SK-N-SH (cell line): ENCODE measurements at regions not wholly inside any gene's neighbourhood (a gene's known extent, or its start where the extent isn't known, plus 50 kb on each side); places are given as distances from the start of the nearest gene placed in this dataset.

Experiments used
- CTCF ChIA-PET: fragments of 300-600, 350-600 bp; formaldehyde crosslinking; extraction: SDS; loops from one replicate; lab custom pipeline; 2021; lab: Yijun Ruan, JAX
- POLR2A ChIA-PET: fragments of 350-600 bp; sonication (Branson Sonifier 250); formaldehyde crosslinking; extraction: SDS; loops from one replicate; lab custom pipeline; 2020; ENCODE audit warnings: antibody characterized with exemption, inconsistent platforms; lab: Yijun Ruan, JAX
- DNase-seq: peaks from one replicate; pipeline ENCODE4 v3.0.0; 2012
- H2AFZ ChIP-seq: fragments of 200-600 bp; sonication (generic); 2 replicates; pipeline ENCODE4 v1.8.1; 2016; ENCODE audit warnings: antibody characterized with exemption, mild to moderate bottlenecking, low read depth
- H3F3A ChIP-seq: fragments of 200-600 bp; sonication (generic); replicated peaks from 2 replicates; pipeline ENCODE3; 2016; ENCODE audit warnings: antibody characterized with exemption, mild to moderate bottlenecking; ENCODE audit not compliant: insufficient read depth
- H3K27ac ChIP-seq, 2 experiments: fragments of 200-500 bp in 1 of 2; fragments of 200-600 bp in 1 of 2; sonication (Bioruptor generic) in 1 of 2; sonication (generic), shearing (Covaris generic) in 1 of 2; 2 replicates each; pipeline versions ENCODE4 v1.5.1 to v1.6.1; 2014 to 2016; ENCODE audit warnings: low read depth in 2 of 2, inconsistent platforms in 1 of 2, low read length in 1 of 2, mild to moderate bottlenecking in 1 of 2, mixed read lengths in 1 of 2
- H3K27me3 ChIP-seq: fragments of 200-600 bp; sonication (generic), shearing (Covaris generic); 2 replicates; pipeline ENCODE4 v1.6.1; 2016; ENCODE audit warnings: mixed run types; ENCODE audit not compliant: insufficient read depth
- H3K36me3 ChIP-seq, 2 experiments: fragments of 200-500 bp in 1 of 2; fragments of 200-600 bp in 1 of 2; sonication (Bioruptor generic) in 1 of 2; sonication (generic) in 1 of 2; replicated peaks in 1 of 2; 2 replicates each; pipeline versions ENCODE3 to v1.5.1; 2014 to 2016; ENCODE audit warnings: low read length in 1 of 2, mild to moderate bottlenecking in 1 of 2; ENCODE audit not compliant: insufficient read depth in 2 of 2, control insufficient read depth in 1 of 2
- H3K4me1 ChIP-seq, 2 experiments: fragments of 200-500 bp in 1 of 2; fragments of 200-600 bp in 1 of 2; sonication (Bioruptor generic) in 1 of 2; sonication (generic), shearing (Covaris generic) in 1 of 2; 2 replicates each; pipeline versions ENCODE4 v1.5.1 to v1.6.1; 2014 to 2016; ENCODE audit warnings: low read depth in 1 of 2, low read length in 1 of 2, mixed run types in 1 of 2; ENCODE audit not compliant: insufficient read depth in 2 of 2, control insufficient read depth in 1 of 2
- H3K4me2 ChIP-seq: fragments of 200-600 bp; sonication (generic), shearing (Covaris generic); 2 replicates; pipeline ENCODE4 v1.6.1; 2017; ENCODE audit warnings: mixed run types
- H3K4me3 ChIP-seq, 2 experiments: fragments of 200-500 bp in 1 of 2; fragments of 200-600 bp in 1 of 2; sonication (Bioruptor generic) in 1 of 2; sonication (generic), shearing (Covaris generic) in 1 of 2; 2 replicates each; pipeline versions ENCODE4 v1.5.1 to v1.8.1; 2014 to 2016; ENCODE audit warnings: low read depth in 2 of 2, inconsistent platforms in 1 of 2, low read length in 1 of 2, mild to moderate bottlenecking in 1 of 2, mixed read lengths in 1 of 2, moderate library complexity in 1 of 2
- H3K79me2 ChIP-seq: fragments of 200-600 bp; sonication (generic); 2 replicates; pipeline ENCODE4 v1.8.1; 2017; ENCODE audit warnings: mild to moderate bottlenecking; ENCODE audit not compliant: insufficient read depth
- H3K9ac ChIP-seq: fragments of 200-600 bp; sonication (generic); 2 replicates; pipeline ENCODE4 v1.6.1; 2017; ENCODE audit warnings: mixed run types
- H3K9me2 ChIP-seq: fragments of 200-600 bp; sonication (generic); 2 replicates; pipeline ENCODE4 v1.6.1; 2017; ENCODE audit warnings: mixed run types
- H3K9me3 ChIP-seq: fragments of 200-600 bp; sonication (generic); 2 replicates; pipeline ENCODE4 v1.6.1; 2017; ENCODE audit warnings: mixed run types, mild to moderate bottlenecking, moderate library complexity
- H4K20me1 ChIP-seq: fragments of 200-600 bp; sonication (generic); 2 replicates; pipeline ENCODE4 v1.6.1; 2017; ENCODE audit warnings: mild to moderate bottlenecking, mixed run types; ENCODE audit not compliant: insufficient read depth
- CHD2 ChIP-seq: fragments of 150-350 bp; IDR thresholded peaks from 2 replicates; pipeline ENCODE4 v1.6.1; 2018; ENCODE audit warnings: low read length; ENCODE audit not compliant: partially characterized antibody
- ELF1 ChIP-seq: IDR thresholded peaks from 2 replicates; pipeline ENCODE4 v1.4.0; 2012
- FOXM1 ChIP-seq: IDR thresholded peaks from 2 replicates; pipeline ENCODE4 v1.4.0; 2012; ENCODE audit warnings: low read depth, mild to moderate bottlenecking
- JUND ChIP-seq: IDR thresholded peaks from 2 replicates; pipeline ENCODE4 v1.4.0; 2012
- MEF2A ChIP-seq: IDR thresholded peaks from 2 replicates; pipeline ENCODE4 v1.4.0; 2012; ENCODE audit warnings: low read depth, borderline replicate concordance
- MXI1 ChIP-seq: IDR thresholded peaks from 2 replicates; pipeline ENCODE4 v1.6.1; 2012; ENCODE audit warnings: mild to moderate bottlenecking, low read depth, low read length, improper control_type of control experiment
- NRF1 ChIP-seq: IDR thresholded peaks from 2 replicates; pipeline ENCODE4 v1.6.1; 2012; ENCODE audit warnings: low read depth, mild to moderate bottlenecking, low read length
- POLR2AphosphoS5 ChIP-seq: IDR thresholded peaks from 2 replicates; pipeline ENCODE4 v1.6.1; 2012; ENCODE audit warnings: low read depth, low read length
- RCOR1 ChIP-seq: fragments of 150-350 bp; IDR thresholded peaks from 2 replicates; pipeline ENCODE4 v1.6.1; 2017; ENCODE audit warnings: antibody characterized with exemption, low read length
- RFX5 ChIP-seq: IDR thresholded peaks from 2 replicates; pipeline ENCODE4 v1.6.1; 2012; ENCODE audit warnings: mild to moderate bottlenecking, improper control_type of control experiment, low read length
- SMC3 ChIP-seq: IDR thresholded peaks from 2 replicates; pipeline ENCODE4 v1.6.1; 2012; ENCODE audit warnings: low read depth, low read length, improper control_type of control experiment
- TAF1 ChIP-seq: IDR thresholded peaks from 2 replicates; pipeline ENCODE4 v1.6.1; 2012; ENCODE audit warnings: low read depth, mild to moderate bottlenecking, low read length, moderate library complexity, borderline replicate concordance
- YY1 ChIP-seq: IDR thresholded peaks from 2 replicates; pipeline ENCODE4 v1.4.0; 2012; ENCODE audit warnings: low read depth, mild to moderate bottlenecking
- WGBS: methylation state at CpG from one replicate; pipeline ENCODE4 v1.1.6; 2017; ENCODE audit warnings: low lambda C conversion rate; 5-methylcytosine and 5-hydroxymethylcytosine counted together
- TF ChIP-seq, protein P1 (sequence below): fragments of 150-350 bp; IDR thresholded peaks from 2 replicates; pipeline ENCODE4 v1.6.1; 2016; ENCODE audit warnings: mild to moderate bottlenecking, low read depth, low read length
- TF ChIP-seq, protein P2 (sequence below): fragments of 200-600 bp; sonication (generic); IDR thresholded peaks from 2 replicates; pipeline ENCODE4 v1.6.1; 2017; ENCODE audit warnings: antibody characterized with exemption, mild to moderate bottlenecking, moderate library complexity
- TF ChIP-seq, protein P3 (sequence below): IDR thresholded peaks from 2 replicates; pipeline ENCODE4 v1.6.1; 2012; ENCODE audit warnings: mild to moderate bottlenecking, low read depth, low read length, moderate library complexity
- TF ChIP-seq, protein P4 (sequence below): IDR thresholded peaks from 2 replicates; pipeline ENCODE4; 2012
- TF ChIP-seq, protein P5 (sequence below): IDR thresholded peaks from 2 replicates; pipeline ENCODE4 v1.4.0; 2012; ENCODE audit warnings: low read depth, borderline replicate concordance

DNA sequence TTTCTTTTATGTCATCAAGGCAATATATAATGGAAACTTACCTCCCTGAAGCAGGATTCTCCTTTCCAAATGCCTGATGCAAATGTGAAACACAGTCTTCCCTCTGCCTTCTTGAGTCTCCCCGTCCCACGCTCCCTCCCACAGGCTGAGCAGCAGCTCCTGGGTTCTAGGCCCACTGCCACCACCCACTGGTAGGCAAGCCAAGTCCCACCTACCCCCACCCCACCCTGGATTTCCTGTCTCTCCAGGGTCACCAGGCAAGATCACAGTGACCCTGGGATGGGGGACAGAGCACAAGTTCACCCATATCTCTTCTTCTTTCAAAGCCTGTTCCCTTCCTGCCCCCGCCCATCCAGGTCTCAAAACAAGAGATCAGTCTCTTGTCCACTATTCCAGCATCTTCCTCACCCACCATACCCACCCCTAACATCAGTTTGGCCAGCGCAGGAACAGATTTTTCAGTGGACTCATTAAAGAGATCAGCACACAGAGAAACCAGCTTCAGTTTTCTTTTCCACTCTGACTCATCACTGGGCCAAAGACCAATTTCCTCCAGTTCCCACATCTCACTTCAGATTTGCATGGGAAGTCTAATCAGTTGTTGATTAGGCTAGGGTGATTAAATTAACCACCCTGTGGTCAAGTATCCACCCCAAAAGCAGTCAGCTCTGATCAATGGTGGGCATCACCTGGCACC, 151.5 kb downstream of the ACTL7B start:
- H3K27ac ChIP-seq: no peak overlapping the region
- WGBS: 12% methylated on average over 4 of the region's 4 CpGs
- DNase-seq: no peak
- H3K27me3 ChIP-seq: no peaks in the 10 kb centered on the region; the same call in 1 of the 2 replicates
- no peak overlapping the region for H3K9ac ChIP-seq
- no peaks in the 10 kb centered on the region for H3F3A ChIP-seq
- H2AFZ ChIP-seq: no peak overlapping the region
- H3K9me3 ChIP-seq: no peaks in the 10 kb centered on the region
- no peaks in the 10 kb centered on the region for H3K79me2 ChIP-seq
- no peaks in the 10 kb centered on the region for H3K9me2 ChIP-seq
- no peaks in the 10 kb centered on the region for H4K20me1 ChIP-seq
- H3K36me3 ChIP-seq: no peaks in the 10 kb centered on the region
- TF ChIP-seq, protein P1, sequence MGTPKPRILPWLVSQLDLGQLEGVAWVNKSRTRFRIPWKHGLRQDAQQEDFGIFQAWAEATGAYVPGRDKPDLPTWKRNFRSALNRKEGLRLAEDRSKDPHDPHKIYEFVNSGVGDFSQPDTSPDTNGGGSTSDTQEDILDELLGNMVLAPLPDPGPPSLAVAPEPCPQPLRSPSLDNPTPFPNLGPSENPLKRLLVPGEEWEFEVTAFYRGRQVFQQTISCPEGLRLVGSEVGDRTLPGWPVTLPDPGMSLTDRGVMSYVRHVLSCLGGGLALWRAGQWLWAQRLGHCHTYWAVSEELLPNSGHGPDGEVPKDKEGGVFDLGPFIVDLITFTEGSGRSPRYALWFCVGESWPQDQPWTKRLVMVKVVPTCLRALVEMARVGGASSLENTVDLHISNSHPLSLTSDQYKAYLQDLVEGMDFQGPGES: no peak
- TF ChIP-seq TAF1 (no peak), NRF1 (no peak), JUND (no peak), MXI1 (no peak), CHD2 (no peak), POLR2AphosphoS5 (no peak), MEF2A (no peak), FOXM1 (no peak), RFX5 (no peak), YY1 (no peak), RCOR1 (no peak), SMC3 (no peak), ELF1 (no peak)
- TF ChIP-seq, protein P2, sequence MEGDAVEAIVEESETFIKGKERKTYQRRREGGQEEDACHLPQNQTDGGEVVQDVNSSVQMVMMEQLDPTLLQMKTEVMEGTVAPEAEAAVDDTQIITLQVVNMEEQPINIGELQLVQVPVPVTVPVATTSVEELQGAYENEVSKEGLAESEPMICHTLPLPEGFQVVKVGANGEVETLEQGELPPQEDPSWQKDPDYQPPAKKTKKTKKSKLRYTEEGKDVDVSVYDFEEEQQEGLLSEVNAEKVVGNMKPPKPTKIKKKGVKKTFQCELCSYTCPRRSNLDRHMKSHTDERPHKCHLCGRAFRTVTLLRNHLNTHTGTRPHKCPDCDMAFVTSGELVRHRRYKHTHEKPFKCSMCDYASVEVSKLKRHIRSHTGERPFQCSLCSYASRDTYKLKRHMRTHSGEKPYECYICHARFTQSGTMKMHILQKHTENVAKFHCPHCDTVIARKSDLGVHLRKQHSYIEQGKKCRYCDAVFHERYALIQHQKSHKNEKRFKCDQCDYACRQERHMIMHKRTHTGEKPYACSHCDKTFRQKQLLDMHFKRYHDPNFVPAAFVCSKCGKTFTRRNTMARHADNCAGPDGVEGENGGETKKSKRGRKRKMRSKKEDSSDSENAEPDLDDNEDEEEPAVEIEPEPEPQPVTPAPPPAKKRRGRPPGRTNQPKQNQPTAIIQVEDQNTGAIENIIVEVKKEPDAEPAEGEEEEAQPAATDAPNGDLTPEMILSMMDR: no peak
- TF ChIP-seq, protein P3, sequence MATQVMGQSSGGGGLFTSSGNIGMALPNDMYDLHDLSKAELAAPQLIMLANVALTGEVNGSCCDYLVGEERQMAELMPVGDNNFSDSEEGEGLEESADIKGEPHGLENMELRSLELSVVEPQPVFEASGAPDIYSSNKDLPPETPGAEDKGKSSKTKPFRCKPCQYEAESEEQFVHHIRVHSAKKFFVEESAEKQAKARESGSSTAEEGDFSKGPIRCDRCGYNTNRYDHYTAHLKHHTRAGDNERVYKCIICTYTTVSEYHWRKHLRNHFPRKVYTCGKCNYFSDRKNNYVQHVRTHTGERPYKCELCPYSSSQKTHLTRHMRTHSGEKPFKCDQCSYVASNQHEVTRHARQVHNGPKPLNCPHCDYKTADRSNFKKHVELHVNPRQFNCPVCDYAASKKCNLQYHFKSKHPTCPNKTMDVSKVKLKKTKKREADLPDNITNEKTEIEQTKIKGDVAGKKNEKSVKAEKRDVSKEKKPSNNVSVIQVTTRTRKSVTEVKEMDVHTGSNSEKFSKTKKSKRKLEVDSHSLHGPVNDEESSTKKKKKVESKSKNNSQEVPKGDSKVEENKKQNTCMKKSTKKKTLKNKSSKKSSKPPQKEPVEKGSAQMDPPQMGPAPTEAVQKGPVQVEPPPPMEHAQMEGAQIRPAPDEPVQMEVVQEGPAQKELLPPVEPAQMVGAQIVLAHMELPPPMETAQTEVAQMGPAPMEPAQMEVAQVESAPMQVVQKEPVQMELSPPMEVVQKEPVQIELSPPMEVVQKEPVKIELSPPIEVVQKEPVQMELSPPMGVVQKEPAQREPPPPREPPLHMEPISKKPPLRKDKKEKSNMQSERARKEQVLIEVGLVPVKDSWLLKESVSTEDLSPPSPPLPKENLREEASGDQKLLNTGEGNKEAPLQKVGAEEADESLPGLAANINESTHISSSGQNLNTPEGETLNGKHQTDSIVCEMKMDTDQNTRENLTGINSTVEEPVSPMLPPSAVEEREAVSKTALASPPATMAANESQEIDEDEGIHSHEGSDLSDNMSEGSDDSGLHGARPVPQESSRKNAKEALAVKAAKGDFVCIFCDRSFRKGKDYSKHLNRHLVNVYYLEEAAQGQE: no peak
- TF ChIP-seq, protein P4, sequence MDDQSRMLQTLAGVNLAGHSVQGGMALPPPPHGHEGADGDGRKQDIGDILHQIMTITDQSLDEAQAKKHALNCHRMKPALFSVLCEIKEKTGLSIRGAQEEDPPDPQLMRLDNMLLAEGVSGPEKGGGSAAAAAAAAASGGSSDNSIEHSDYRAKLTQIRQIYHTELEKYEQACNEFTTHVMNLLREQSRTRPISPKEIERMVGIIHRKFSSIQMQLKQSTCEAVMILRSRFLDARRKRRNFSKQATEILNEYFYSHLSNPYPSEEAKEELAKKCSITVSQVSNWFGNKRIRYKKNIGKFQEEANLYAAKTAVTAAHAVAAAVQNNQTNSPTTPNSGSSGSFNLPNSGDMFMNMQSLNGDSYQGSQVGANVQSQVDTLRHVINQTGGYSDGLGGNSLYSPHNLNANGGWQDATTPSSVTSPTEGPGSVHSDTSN: no peak
- TF ChIP-seq, protein P5, sequence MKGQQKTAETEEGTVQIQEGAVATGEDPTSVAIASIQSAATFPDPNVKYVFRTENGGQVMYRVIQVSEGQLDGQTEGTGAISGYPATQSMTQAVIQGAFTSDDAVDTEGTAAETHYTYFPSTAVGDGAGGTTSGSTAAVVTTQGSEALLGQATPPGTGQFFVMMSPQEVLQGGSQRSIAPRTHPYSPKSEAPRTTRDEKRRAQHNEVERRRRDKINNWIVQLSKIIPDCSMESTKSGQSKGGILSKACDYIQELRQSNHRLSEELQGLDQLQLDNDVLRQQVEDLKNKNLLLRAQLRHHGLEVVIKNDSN: no peak
- no peaks in the 10 kb centered on the region for H3K4me1 ChIP-seq
- no peak overlapping the region for H3K4me3 ChIP-seq
- ChIA-PET POLR2A (no interaction called here), CTCF (no interaction called here)
- no peak overlapping the region for H3K4me2 ChIP-seq
